ENCODE measurements at regions not wholly inside any gene's neighbourhood (a gene's known extent, or its start where the extent isn't known, plus 50 kb on each side); places are given as distances from the start of the nearest gene placed in this dataset.

GRCh38 chr21:19922122-19922521, 1076.1 kb upstream of the NCAM2 start:
- Mint-ChIP-seq H3K27me3 (ENCODE audit: insufficient read depth) (no peaks in the 10 kb centered on the region), H3K4me1 (peaks cover 2% of the 10 kb centered on the region), H3K27ac (no peak overlapping the region), H3K9me3 (no peaks in the 10 kb centered on the region), H3K4me3 (no peak overlapping the region), H3K36me3 (ENCODE audit: low read depth) (no peaks in the 10 kb centered on the region)
- no peaks in the 10 kb centered on the region for H3K27me3 ChIP-seq (ENCODE audit: control insufficient read depth, insufficient read depth, low read length, poor library complexity, severe bottlenecking)
- no peak for DNase-seq
- WGBS, 2 experiments (ENCODE audit: insufficient coverage in 1 of 2, insufficient read length in 1 of 2) = 60 to 86% methylated on average over 1 to 3 of the region's 3 CpGs
- no peak overlapping the region for H3K4me3 ChIP-seq (ENCODE audit: low read length)
- TF ChIP-seq, protein P1, sequence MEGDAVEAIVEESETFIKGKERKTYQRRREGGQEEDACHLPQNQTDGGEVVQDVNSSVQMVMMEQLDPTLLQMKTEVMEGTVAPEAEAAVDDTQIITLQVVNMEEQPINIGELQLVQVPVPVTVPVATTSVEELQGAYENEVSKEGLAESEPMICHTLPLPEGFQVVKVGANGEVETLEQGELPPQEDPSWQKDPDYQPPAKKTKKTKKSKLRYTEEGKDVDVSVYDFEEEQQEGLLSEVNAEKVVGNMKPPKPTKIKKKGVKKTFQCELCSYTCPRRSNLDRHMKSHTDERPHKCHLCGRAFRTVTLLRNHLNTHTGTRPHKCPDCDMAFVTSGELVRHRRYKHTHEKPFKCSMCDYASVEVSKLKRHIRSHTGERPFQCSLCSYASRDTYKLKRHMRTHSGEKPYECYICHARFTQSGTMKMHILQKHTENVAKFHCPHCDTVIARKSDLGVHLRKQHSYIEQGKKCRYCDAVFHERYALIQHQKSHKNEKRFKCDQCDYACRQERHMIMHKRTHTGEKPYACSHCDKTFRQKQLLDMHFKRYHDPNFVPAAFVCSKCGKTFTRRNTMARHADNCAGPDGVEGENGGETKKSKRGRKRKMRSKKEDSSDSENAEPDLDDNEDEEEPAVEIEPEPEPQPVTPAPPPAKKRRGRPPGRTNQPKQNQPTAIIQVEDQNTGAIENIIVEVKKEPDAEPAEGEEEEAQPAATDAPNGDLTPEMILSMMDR (conservative IDR thresholded peaks at IDR 0.05) = peak; percentile 56
- H3K4me1 ChIP-seq (ENCODE audit: control insufficient read depth, insufficient read depth, low read length) = no peaks in the 10 kb centered on the region
- no peak overlapping the region for H3K27ac ChIP-seq (ENCODE audit: low read depth, low read length)
- H3K9ac ChIP-seq (ENCODE audit: extremely low read depth, low read length, poor library complexity, severe bottlenecking) = no peak overlapping the region
- H3K36me3 ChIP-seq (ENCODE audit: control insufficient read depth, insufficient read depth, low read length) = no peaks in the 10 kb centered on the region
- no peaks in the 10 kb centered on the region for H3K9me3 ChIP-seq (ENCODE audit: control insufficient read depth, low read length)

GRCh38 chr21:19935467-19935866, 1062.7 kb upstream of the NCAM2 start:
- TF ChIP-seq, protein P1 (conservative IDR thresholded peaks at IDR 0.05) = no peak
- Mint-ChIP-seq H3K27ac (no peak overlapping the region), H3K4me3 (no peak overlapping the region), H3K27me3 (ENCODE audit: insufficient read depth) (no peaks in the 10 kb centered on the region), H3K9me3 (no peaks in the 10 kb centered on the region), H3K36me3 (ENCODE audit: low read depth) (no peaks in the 10 kb centered on the region), H3K4me1 (no peaks in the 10 kb centered on the region)
- no peak overlapping the region for H3K4me3 ChIP-seq (ENCODE audit: low read length)
- no peak overlapping the region for H3K9ac ChIP-seq (ENCODE audit: extremely low read depth, low read length, poor library complexity, severe bottlenecking)
- no peak for DNase-seq
- no peaks in the 10 kb centered on the region for H3K36me3 ChIP-seq (ENCODE audit: control insufficient read depth, insufficient read depth, low read length)
- H3K4me1 ChIP-seq (ENCODE audit: control insufficient read depth, insufficient read depth, low read length) = no peaks in the 10 kb centered on the region
- H3K27ac ChIP-seq (ENCODE audit: low read depth, low read length) = no peak overlapping the region
- no peaks in the 10 kb centered on the region for H3K27me3 ChIP-seq (ENCODE audit: control insufficient read depth, insufficient read depth, low read length, poor library complexity, severe bottlenecking)
- 92% methylated on average over 3 to 6 of the region's 6 CpGs for WGBS, 2 experiments (ENCODE audit: insufficient coverage in 1 of 2, insufficient read length in 1 of 2)
- no peaks in the 10 kb centered on the region for H3K9me3 ChIP-seq (ENCODE audit: control insufficient read depth, low read length)

GRCh38 chr21:19937619-19938018, 1060.6 kb upstream of the NCAM2 start:
- Histone ChIP-seq H3K27ac (ENCODE audit: low read depth, low read length) (no peak overlapping the region), H3K4me3 (ENCODE audit: low read length) (no peak overlapping the region), H3K27me3 (ENCODE audit: control insufficient read depth, insufficient read depth, low read length, poor library complexity, severe bottlenecking) (no peaks in the 10 kb centered on the region), H3K36me3 (ENCODE audit: control insufficient read depth, insufficient read depth, low read length) (no peaks in the 10 kb centered on the region), H3K4me1 (ENCODE audit: control insufficient read depth, insufficient read depth, low read length) (no peaks in the 10 kb centered on the region), H3K9me3 (ENCODE audit: control insufficient read depth, low read length) (no peaks in the 10 kb centered on the region), H3K9ac (ENCODE audit: extremely low read depth, low read length, poor library complexity, severe bottlenecking) (no peak overlapping the region)
- Mint-ChIP-seq H3K27ac (no peak overlapping the region), H3K36me3 (ENCODE audit: low read depth) (no peaks in the 10 kb centered on the region), H3K27me3 (ENCODE audit: insufficient read depth) (no peaks in the 10 kb centered on the region), H3K9me3 (no peaks in the 10 kb centered on the region), H3K4me1 (no peaks in the 10 kb centered on the region), H3K4me3 (no peak overlapping the region)
- WGBS, 2 experiments (ENCODE audit: insufficient coverage in 1 of 2, insufficient read length in 1 of 2) = 80 to 89% methylated on average over 1 to 4 of the region's 4 CpGs
- no peak for DNase-seq
- TF ChIP-seq, protein P1 (conservative IDR thresholded peaks at IDR 0.05) = no peak

Measured in endodermal cell (in vitro differentiated cells).